ENCODE measurements at regions not wholly inside any gene's neighbourhood (a gene's known extent, or its start where the extent isn't known, plus 50 kb on each side); places are given as distances from the start of the nearest gene placed in this dataset.

- H4K91ac ChIP-seq (replicated peaks; ENCODE audit: insufficient read length, low read length) = no peak overlapping the region
- H3K4me2 ChIP-seq (ENCODE audit: insufficient read depth in 1 of 2, low read depth in 2 of 2, low read length in 2 of 2) = no peak overlapping the region
- H2AK5ac ChIP-seq (ENCODE audit: low read depth, low read length) = no peak overlapping the region
- no peak for FAIRE-seq
- H3K27ac ChIP-seq (ENCODE audit: low read depth, low read length) = no peak overlapping the region
- H3K23ac ChIP-seq (ENCODE audit: insufficient read length) = no peak overlapping the region
- DNase-seq (ENCODE audit: low read depth in 1 of 2, low spot score in 2 of 2) = no peak
- H3K56ac ChIP-seq (replicated peaks; ENCODE audit: insufficient read length, low read depth, low read length) = no peak overlapping the region
- H3K36me3 ChIP-seq (ENCODE audit: control insufficient read depth in 2 of 4, insufficient read depth in 4 of 4, low read length in 3 of 4) = no peaks in the 10 kb centered on the region
- no peaks in the 10 kb centered on the region for H3K9me3 ChIP-seq (ENCODE audit: insufficient read depth in 2 of 2, low read depth in 1 of 2, low read length in 1 of 2)
- H3K9ac ChIP-seq (replicated peaks in 1 of 4; ENCODE audit: extremely low read depth in 1 of 4, low read depth in 3 of 4, low read length in 3 of 4) = no peak overlapping the region
- WGBS, 2 experiments (ENCODE audit: extremely low coverage in 1 of 2, insufficient coverage in 1 of 2, insufficient read length in 1 of 2, insufficient replicate concordance in 2 of 2, low coverage in 1 of 2, low lambda C conversion rate in 2 of 2, missing lambda C conversion rate in 1 of 2) = 75% methylated on average over 2 of the region's 2 CpGs; no CpG with 5 or more reads in 1 of the 2 experiments
- H3K27me3 ChIP-seq (replicated peaks in 1 of 4; ENCODE audit: control insufficient read depth in 3 of 4, extremely low read depth in 1 of 4, insufficient read depth in 3 of 4, low read length in 3 of 4) = no peaks in the 10 kb centered on the region
- H2BK20ac ChIP-seq (ENCODE audit: low read length) = no peak overlapping the region
- ChIA-PET CTCF (ENCODE audit: partially characterized antibody) (interaction anchor here (0.9 kb wide), 1 partner anchor 121 kb away, joined by 3 read pairs; no protein-coding TSS in a partner anchor), POLR2A (ENCODE audit: partially characterized antibody) (no interaction called here)
- H3K4me3 ChIP-seq (ENCODE audit: extremely low read depth in 1 of 4, insufficient read depth in 2 of 4, low read depth in 3 of 4, low read length in 4 of 4) = no peak overlapping the region
- no peaks in the 10 kb centered on the region for H3K23me2 ChIP-seq (ENCODE audit: low read depth, low read length)
- H4K5ac ChIP-seq (ENCODE audit: insufficient read length, low read depth, low read length) = no peak overlapping the region
- no peak overlapping the region for H2BK120ac ChIP-seq (replicated peaks; ENCODE audit: low read depth, low read length)
- no peak overlapping the region for H3K14ac ChIP-seq (ENCODE audit: insufficient read length)
- no peaks in the 10 kb centered on the region for H3K4me1 ChIP-seq (replicated peaks in 1 of 4; ENCODE audit: control insufficient read depth in 3 of 4, insufficient read depth in 4 of 4, low read length in 3 of 4)
- no peaks in the 10 kb centered on the region for H3K79me1 ChIP-seq (ENCODE audit: low read depth, low read length)
- TF ChIP-seq, protein P1, sequence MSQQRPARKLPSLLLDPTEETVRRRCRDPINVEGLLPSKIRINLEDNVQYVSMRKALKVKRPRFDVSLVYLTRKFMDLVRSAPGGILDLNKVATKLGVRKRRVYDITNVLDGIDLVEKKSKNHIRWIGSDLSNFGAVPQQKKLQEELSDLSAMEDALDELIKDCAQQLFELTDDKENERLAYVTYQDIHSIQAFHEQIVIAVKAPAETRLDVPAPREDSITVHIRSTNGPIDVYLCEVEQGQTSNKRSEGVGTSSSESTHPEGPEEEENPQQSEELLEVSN (IDR thresholded peaks at IDR 0.05) = no peak
- TF ChIP-seq USF2 (IDR thresholded peaks at IDR 0.05; ENCODE audit: low read length) (no peak), NANOG (IDR thresholded peaks at IDR 0.05; ENCODE audit: insufficient read depth, low read depth, low read length, poor library complexity, severe bottlenecking) (no peak), EP300 (IDR thresholded peaks at IDR 0.05; ENCODE audit: borderline replicate concordance in 1 of 2, low read depth in 2 of 2, low read length in 2 of 2) (no peak), CHD2 (IDR thresholded peaks at IDR 0.05; ENCODE audit: low read length) (no peak), SIX5 (IDR thresholded peaks at IDR 0.05; ENCODE audit: low read depth, low read length) (no peak), BCL11A (IDR thresholded peaks at IDR 0.05; ENCODE audit: low read depth in 2 of 2, low read length in 2 of 2) (no peak), CREB1 (IDR thresholded peaks at IDR 0.05) (no peak)
- H3K4ac ChIP-seq (replicated peaks; ENCODE audit: insufficient read length, low read depth, low read length) = no peak overlapping the region
- H4K8ac ChIP-seq (ENCODE audit: extremely low read depth, insufficient read depth, low read length) = no peak overlapping the region
- H2AFZ ChIP-seq (ENCODE audit: low read length) = 0 out of 2 replicates have a peak overlapping the region, but pooled peaks have one; percentile 33
- H2BK15ac ChIP-seq (ENCODE audit: low read length) = no peak overlapping the region
- no peaks in the 10 kb centered on the region for H4K20me1 ChIP-seq (replicated peaks in 1 of 2; ENCODE audit: control insufficient read depth in 1 of 2, insufficient read depth in 2 of 2, low read length in 2 of 2)
- H3K18ac ChIP-seq (ENCODE audit: extremely low read depth, low read length) = no peak overlapping the region
- no peaks in the 10 kb centered on the region for H3K79me2 ChIP-seq (ENCODE audit: control insufficient read depth in 1 of 2, insufficient read depth in 2 of 2, low read length in 2 of 2)
- H2BK12ac ChIP-seq (ENCODE audit: low read depth, low read length) = no peak overlapping the region
- H2BK5ac ChIP-seq (ENCODE audit: low read depth, low read length) = no peak overlapping the region
Measured at GRCh38 chr7:81604808-81605174, 165.1 kb downstream of the HGF start.
